A549 (cell line): ENCODE measurements at regions not wholly inside any gene's neighbourhood (a gene's known extent, or its start where the extent isn't known, plus 50 kb on each side); places are given as distances from the start of the nearest gene placed in this dataset.

Experiments used
- ATAC-seq, 2 experiments: fragments of 200-7000 bp in 1 of 2; fragments of >200 bp in 1 of 2; cut with Nextera tagmentation in 1 of 2; cut with Tn5 transposase in 1 of 2; 3 replicates each; pipeline versions ENCODE4 v1.8.0 to v1.9.1; 2018 to 2020; ENCODE audit warnings: mild to moderate bottlenecking in 1 of 2, moderate library complexity in 1 of 2
- CTCF ChIA-PET: fragments of 300-600 bp; sonication (Branson Sonifier 250); formaldehyde crosslinking; extraction: SDS; loops from one replicate; lab custom pipeline; 2021; ENCODE audit warnings: antibody characterized with exemption, inconsistent platforms; lab: Yijun Ruan, JAX
- POLR2A ChIA-PET: fragments of 350-600 bp; formaldehyde crosslinking; extraction: SDS; loops from one replicate; lab custom pipeline; 2021; ENCODE audit warnings: antibody characterized with exemption, inconsistent platforms; lab: Yijun Ruan, JAX
- DNase-seq, 2 experiments: peaks; one replicate each; pipeline versions ENCODE4 v3.0.0 to v3.0.0-alpha.2; 2011 to 2016; ENCODE audit warnings: low read depth in 1 of 2, low spot score in 1 of 2
- FAIRE-seq: peaks from 2 replicates; lab custom pipeline; 2011; peaks lifted over from hg19 to GRCh38; lab: Jason Lieb, UNC
- H3K27ac ChIP-seq, 2 experiments: fragments of >200 bp; sonication (Bioruptor Twin); formaldehyde crosslinking; 3 replicates each; pipeline ENCODE4 v1.5.1; 2016 to 2017
- H3K4me1 ChIP-seq: fragments of >200 bp; sonication (Bioruptor Twin); formaldehyde crosslinking; 3 replicates; pipeline ENCODE4 v1.6.1; 2016
- H3K4me2 ChIP-seq: fragments of >200 bp; sonication (Bioruptor Twin); formaldehyde crosslinking; 3 replicates; pipeline ENCODE4 v1.6.1; 2016
- H3K4me3 ChIP-seq: fragments of >200 bp; sonication (Bioruptor Twin); formaldehyde crosslinking; 3 replicates; pipeline ENCODE4 v1.5.1; 2016
- H3K9me3 ChIP-seq: fragments of >200 bp; sonication (Bioruptor Twin); formaldehyde crosslinking; 3 replicates; pipeline ENCODE4 v1.6.1; 2016
- BCL3 ChIP-seq: fragments of >200 bp; sonication (Bioruptor Twin); formaldehyde crosslinking; IDR thresholded peaks from 3 replicates; pipeline ENCODE4 v1.6.1; 2016
- CBX2 ChIP-seq: fragments of 200-600 bp; sonication (generic); IDR thresholded peaks from 2 replicates; pipeline ENCODE4 v1.6.1; 2016; ENCODE audit warnings: low read depth, mild to moderate bottlenecking, borderline replicate concordance
- CEBPB ChIP-seq, 2 experiments: fragments of >200 bp in 1 of 2; sonication (Bioruptor Twin) in 1 of 2; formaldehyde crosslinking in 1 of 2; IDR thresholded peaks; 2 replicates each; pipeline ENCODE4 v1.6.1; 2012 to 2016
- CTCF ChIP-seq: fragments of >200 bp; sonication (Bioruptor Twin); formaldehyde crosslinking; IDR thresholded peaks from 3 replicates; pipeline ENCODE4 v1.5.1; 2016
- E2F6 ChIP-seq: IDR thresholded peaks from 2 replicates; pipeline ENCODE4 v1.6.1; 2012; ENCODE audit warnings: low read depth, borderline replicate concordance
- EHF ChIP-seq: fragments of 250-450 bp; sonication (Bioruptor Pico); IDR thresholded peaks from 2 replicates; pipeline ENCODE4 v1.5.0; 2020; ENCODE audit warnings: mild to moderate bottlenecking
- EHMT2 ChIP-seq: fragments of 200-600 bp; sonication (generic); IDR thresholded peaks from 2 replicates; pipeline ENCODE4 v1.6.1; 2016; ENCODE audit warnings: antibody characterized with exemption, low read depth, mild to moderate bottlenecking, moderate library complexity
- EP300 ChIP-seq, 2 experiments: fragments of >200 bp; sonication (Bioruptor Twin); formaldehyde crosslinking; IDR thresholded peaks; 2 replicates in 1 of 2; 3 replicates in 1 of 2; pipeline ENCODE4 v1.6.1; 2016 to 2017
- ESRRA ChIP-seq: fragments of 150-350 bp; IDR thresholded peaks from 2 replicates; pipeline ENCODE4 v1.6.1; 2014; ENCODE audit warnings: mild to moderate bottlenecking, low read length, borderline replicate concordance
- FOXS1 ChIP-seq: fragments of 250-450 bp; sonication (Bioruptor Pico); IDR thresholded peaks from 2 replicates; pipeline ENCODE4 v1.5.0; 2020; ENCODE audit warnings: mild to moderate bottlenecking, moderate library complexity
- HDAC2 ChIP-seq: fragments of 200-600 bp; sonication (generic); IDR thresholded peaks from 2 replicates; pipeline ENCODE4 v1.6.1; 2016
- HEYL ChIP-seq: fragments of 250-450 bp; sonication (Bioruptor Pico); IDR thresholded peaks from 2 replicates; pipeline ENCODE4 v1.8.0; 2021; ENCODE audit warnings: mild to moderate bottlenecking, moderate library complexity
- HOXB13 ChIP-seq: fragments of 250-450 bp; sonication (Bioruptor Pico); IDR thresholded peaks from 2 replicates; pipeline ENCODE4 v1.5.0; 2020; ENCODE audit warnings: low read depth, mild to moderate bottlenecking, moderate library complexity
- HOXB5 ChIP-seq: fragments of 250-450 bp; sonication (Bioruptor Pico); IDR thresholded peaks from 2 replicates; pipeline ENCODE4 v1.5.0; 2020; ENCODE audit warnings: mild to moderate bottlenecking, moderate library complexity
- JUN ChIP-seq, 2 experiments: fragments of >200 bp; sonication (Bioruptor Twin); formaldehyde crosslinking; IDR thresholded peaks; 2 replicates in 1 of 2; 3 replicates in 1 of 2; pipeline ENCODE4 v1.6.1; 2016 to 2017
- JUNB ChIP-seq: fragments of >200 bp; sonication (Bioruptor Twin); formaldehyde crosslinking; IDR thresholded peaks from 2 replicates; pipeline ENCODE4 v1.6.1; 2016
- MAFK ChIP-seq: fragments of 450-650 bp; IDR thresholded peaks from 2 replicates; pipeline ENCODE4 v1.6.1; 2014; ENCODE audit not compliant: partially characterized antibody
- MAX ChIP-seq: IDR thresholded peaks from 2 replicates; pipeline ENCODE4 v1.6.1; 2012
- MAZ ChIP-seq: fragments of 150-350 bp; IDR thresholded peaks from 2 replicates; pipeline ENCODE4 v1.6.1; 2014; ENCODE audit warnings: antibody characterized with exemption, low read depth, low read length, borderline replicate concordance
- NR3C1 ChIP-seq: fragments of >200 bp; sonication (Bioruptor Twin); formaldehyde crosslinking; IDR thresholded peaks from 3 replicates; pipeline ENCODE4 v1.6.1; 2017
- RAD21 ChIP-seq, 2 experiments: fragments of >200 bp in 1 of 2; sonication (Bioruptor Twin) in 1 of 2; formaldehyde crosslinking in 1 of 2; IDR thresholded peaks in 1 of 2; conservative IDR thresholded peaks in 1 of 2; 2 replicates in 1 of 2; 3 replicates in 1 of 2; pipeline ENCODE4 v1.6.1; 2012 to 2018; ENCODE audit warnings: inconsistent platforms in 1 of 2
- RCOR1 ChIP-seq: fragments of 150-350 bp; IDR thresholded peaks from 2 replicates; pipeline ENCODE4 v1.6.1; 2014; ENCODE audit warnings: antibody characterized with exemption, low read length, low read depth
- SMC3 ChIP-seq: fragments of >200 bp; sonication (Bioruptor Twin); formaldehyde crosslinking; IDR thresholded peaks from 3 replicates; pipeline ENCODE4 v1.6.1; 2018; ENCODE audit warnings: inconsistent platforms
- SREBF2 ChIP-seq: fragments of 450-650 bp; IDR thresholded peaks from 2 replicates; pipeline ENCODE4 v1.6.1; 2014; ENCODE audit warnings: mild to moderate bottlenecking, moderate library complexity
- TFCP2L1 ChIP-seq: fragments of 250-450 bp; sonication (Bioruptor Pico); IDR thresholded peaks from 2 replicates; pipeline ENCODE4 v1.5.0; 2021; ENCODE audit warnings: mild to moderate bottlenecking
- TP53 ChIP-seq: fragments of 250-450 bp; sonication (Bioruptor Pico); IDR thresholded peaks from 2 replicates; pipeline ENCODE4 v1.5.0; 2021; ENCODE audit warnings: mild to moderate bottlenecking, moderate library complexity
- ZNF302 ChIP-seq: fragments of 250-450 bp; sonication (Bioruptor Pico); IDR thresholded peaks from 2 replicates; pipeline ENCODE4 v1.9.0; 2021; ENCODE audit warnings: inconsistent platforms, mild to moderate bottlenecking, moderate library complexity
- ZSCAN20 ChIP-seq: fragments of 250-450 bp; sonication (Bioruptor Pico); IDR thresholded peaks from 2 replicates; pipeline ENCODE4 v1.8.0; 2022; ENCODE audit warnings: mild to moderate bottlenecking, moderate library complexity
- WGBS: methylation state at CpG from one replicate; pipeline ENCODE4 v1.1.6; 2017; ENCODE audit errors: missing lambda C conversion rate; 5-methylcytosine and 5-hydroxymethylcytosine counted together

- TF ChIP-seq RCOR1 = no peak
- TF ChIP-seq CEBPB (IDR thresholded peaks at IDR 0.05) = no peak
- TF ChIP-seq BCL3 = no peak
- no peak for TF ChIP-seq JUNB
- TF ChIP-seq ZSCAN20 (CRISPR knock-in tag) = no peak
- no peak for TF ChIP-seq HOXB13 (CRISPR knock-in tag)
- no peak for TF ChIP-seq MAZ
- no peak for TF ChIP-seq EP300 (IDR thresholded peaks at IDR 0.05)
- TF ChIP-seq ZNF302 (CRISPR knock-in tag) = no peak
- TF ChIP-seq EHF (CRISPR knock-in tag) = no peak
- TF ChIP-seq SMC3 = no peak
- TF ChIP-seq HEYL (CRISPR knock-in tag) = no peak
- no peak for TF ChIP-seq ESRRA
- no peak for TF ChIP-seq MAX
- TF ChIP-seq TFCP2L1 (CRISPR knock-in tag) = no peak
- H3K9me3 ChIP-seq = no peaks in the 10 kb centered on the region
- H3K27ac ChIP-seq = no peak overlapping the region
- DNase-seq = no peak
- ATAC-seq = no peak
- FAIRE-seq = no peak
- H3K4me1 ChIP-seq = no peaks in the 10 kb centered on the region
- 5% methylated on average over 5 of the region's 5 CpGs for WGBS
- H3K4me3 ChIP-seq = no peak overlapping the region
- H3K4me2 ChIP-seq = no peak overlapping the region
- ChIA-PET CTCF (no interaction called here), POLR2A (no interaction called here)
Measured at GRCh38 chr18:68263481-68263880, 451.4 kb downstream of the TMX3 start.

GRCh38 chr18:68262690-68263294 is 452.1 kb downstream of the TMX3 start:
- ATAC-seq = no peak
- Histone ChIP-seq H3K27ac (no peak overlapping the region), H3K4me3 (no peak overlapping the region), H3K4me1 (no peaks in the 10 kb centered on the region), H3K4me2 (no peak overlapping the region), H3K9me3 (no peaks in the 10 kb centered on the region)
- CTCF ChIA-PET = no interaction called here
- no peak for FAIRE-seq
- POLR2A ChIA-PET = no interaction called here
- no peak for DNase-seq
- TF ChIP-seq RCOR1 (no peak), EHF (CRISPR knock-in tag) (no peak), JUN (IDR thresholded peaks at IDR 0.05) (no peak), ESRRA (no peak), SREBF2 (no peak), HEYL (CRISPR knock-in tag) (no peak), EP300 (IDR thresholded peaks at IDR 0.05) (no peak), TP53 (CRISPR knock-in tag) (no peak), CTCF (no peak), MAFK (no peak), TFCP2L1 (CRISPR knock-in tag) (no peak)
- WGBS = 7% methylated on average over 2 of the region's 2 CpGs

GRCh38 chr18:68256418-68257067 is 458.4 kb downstream of the TMX3 start:
- POLR2A ChIA-PET = no interaction called here
- DNase-seq = no peak
- WGBS = 3% methylated on average over 3 of the region's 3 CpGs
- Histone ChIP-seq H3K9me3 (no peaks in the 10 kb centered on the region), H3K4me1 (no peaks in the 10 kb centered on the region), H3K4me3 (no peak overlapping the region), H3K4me2 (no peak overlapping the region), H3K27ac (no peak overlapping the region)
- no peak for ATAC-seq
- CTCF ChIA-PET = no interaction called here
- no peak for FAIRE-seq
- TF ChIP-seq FOXS1 (CRISPR knock-in tag) (no peak), ZNF302 (CRISPR knock-in tag) (no peak), MAX (no peak), E2F6 (no peak), RAD21 (conservative IDR thresholded peaks at IDR 0.05 in 1 of 2, IDR thresholded peaks at IDR 0.05 in 1 of 2) (no peak), NR3C1 (no peak), HOXB5 (CRISPR knock-in tag) (no peak), CBX2 (no peak), HDAC2 (no peak), CTCF (no peak), EHMT2 (no peak)
